H4 (cell line): ENCODE measurements at regions not wholly inside any gene's neighbourhood (a gene's known extent, or its start where the extent isn't known, plus 50 kb on each side); places are given as distances from the start of the nearest gene placed in this dataset.
"Not testable (repeated sequence)": the region's sequence is repeated elsewhere in the genome, so short reads cannot be mapped to it uniquely, and the experiment has no call there.

Source experiments
- DNase-seq: peaks from one replicate; pipeline ENCODE4 v3.0.0-alpha.2; 2015; ENCODE audit warnings: low spot score

DNA sequence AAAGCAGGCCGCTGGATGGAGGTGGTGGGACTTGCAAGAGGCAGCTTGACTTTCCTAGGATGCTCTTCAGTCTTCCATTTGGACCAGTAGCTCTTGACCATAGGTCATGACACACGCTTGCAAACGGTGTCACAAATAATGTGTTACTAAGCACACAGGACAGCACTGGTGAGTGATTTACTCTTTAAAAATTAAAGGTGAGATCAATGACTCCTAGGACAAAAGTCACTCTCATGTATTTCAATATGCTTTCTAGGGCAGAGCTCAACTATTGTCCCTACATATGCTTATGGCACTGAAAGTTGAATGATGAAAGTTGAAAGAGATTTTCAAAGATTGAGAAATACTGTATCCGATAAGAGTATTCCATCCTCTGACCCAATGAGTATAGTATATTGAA lies 496.7 kb downstream of the EBF1 start:
- no peak for DNase-seq

DNA sequence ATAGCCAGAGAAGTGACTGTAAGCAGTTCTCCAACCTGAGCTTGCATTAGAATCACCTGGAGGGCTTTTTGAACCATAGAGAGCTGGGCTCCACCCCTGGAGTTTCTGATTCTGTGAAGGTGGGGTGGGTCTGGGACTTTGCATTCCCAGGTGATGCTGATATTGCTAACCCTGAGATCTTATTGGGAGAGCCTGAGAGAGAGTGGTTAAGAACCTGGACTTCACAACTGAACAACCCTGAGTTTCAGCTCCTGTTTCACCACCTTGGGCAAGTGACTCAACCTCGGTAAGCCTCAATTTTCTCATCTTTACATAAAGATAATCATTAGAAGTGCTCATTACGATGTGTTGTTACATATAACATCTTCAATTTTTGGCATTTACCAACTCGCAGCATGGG lies 498.6 kb downstream of the EBF1 start:
- DNase-seq: no peak

GRCh38 chr5:158600679-158601078 lies 499.0 kb downstream of the EBF1 start:
- no peak for DNase-seq

- peak; percentile 54 for DNase-seq
Measured at GRCh38 chr5:158599157-158599556, 500.6 kb downstream of the EBF1 start.

- DNase-seq: no peak
Measured at GRCh38 chr5:158594595-158595242, 505.0 kb downstream of the EBF1 start.

DNA sequence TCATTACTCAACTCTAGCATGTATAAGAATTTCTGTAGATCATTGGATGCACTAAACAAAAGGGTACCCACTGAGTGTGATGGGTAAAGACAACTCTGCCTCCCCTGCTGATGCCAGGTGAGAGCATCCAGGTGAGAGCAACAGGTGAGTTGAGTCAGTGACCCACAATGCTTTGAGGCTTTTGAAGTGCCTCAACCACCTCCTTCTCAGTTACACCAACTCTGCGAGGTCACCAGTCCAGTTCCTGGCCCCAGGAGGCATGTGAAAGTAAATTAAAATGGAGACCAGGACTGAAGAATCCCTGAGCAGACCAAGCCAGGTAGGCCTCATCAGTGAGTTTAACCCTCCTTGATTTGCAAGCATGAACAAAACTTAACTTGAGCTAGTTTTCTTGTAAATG lies 505.8 kb downstream of the EBF1 start:
- DNase-seq: no peak

- DNase-seq: peak; percentile 23
Measured at GRCh38 chr5:158591301-158591863, 508.3 kb downstream of the EBF1 start.

DNA sequence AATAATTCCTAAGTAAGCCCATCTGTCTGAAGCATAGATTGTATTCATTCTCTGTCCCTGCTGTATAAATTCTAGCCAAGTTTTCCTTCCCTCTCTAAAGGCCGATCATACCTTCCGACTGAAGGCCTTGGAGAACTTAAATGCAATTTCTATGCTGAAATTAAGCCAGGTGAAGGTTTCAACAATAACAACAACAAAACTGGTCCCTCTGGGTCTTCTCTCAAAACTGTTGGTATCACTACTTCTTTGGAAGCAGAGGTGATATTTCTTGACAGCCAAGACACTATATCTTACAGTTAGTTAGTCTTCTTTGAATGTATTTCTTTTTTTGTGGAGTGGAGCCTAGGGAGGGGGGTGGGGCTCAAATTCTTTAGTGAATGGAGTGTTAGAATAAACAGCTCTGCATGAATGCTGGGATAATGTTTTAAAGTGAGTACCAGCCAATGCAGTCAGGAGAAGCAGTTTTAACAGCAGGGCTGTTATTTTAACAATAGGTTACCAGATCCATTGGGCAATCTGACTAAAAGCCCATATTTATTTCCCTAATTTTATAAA lies 508.9 kb downstream of the EBF1 start:
- no peak for DNase-seq

- DNase-seq: peak; percentile 25
Measured at GRCh38 chr5:158589939-158590338, 509.8 kb downstream of the EBF1 start.

DNA sequence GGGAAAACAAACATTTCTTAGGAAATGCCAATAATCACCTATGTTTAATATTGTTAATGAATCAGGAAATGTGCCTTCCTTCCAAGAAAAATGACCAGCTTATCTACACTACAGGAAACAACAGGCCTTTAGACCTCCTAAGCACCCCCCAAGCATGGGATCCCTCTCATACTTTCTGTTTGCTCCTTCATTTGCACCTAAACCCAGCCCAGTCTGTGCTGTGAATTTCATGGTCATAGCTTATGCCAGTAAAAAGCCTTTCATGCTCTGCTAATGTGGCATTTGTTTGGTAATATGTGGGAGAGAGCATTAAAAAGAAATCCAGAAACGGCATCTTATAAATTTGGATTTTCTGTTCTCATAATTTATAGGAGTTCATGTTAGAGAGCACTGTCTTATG lies 511.1 kb downstream of the EBF1 start:
- no peak for DNase-seq

- no peak for DNase-seq
Measured at GRCh38 chr5:158586054-158586453, 513.7 kb downstream of the EBF1 start.

DNA sequence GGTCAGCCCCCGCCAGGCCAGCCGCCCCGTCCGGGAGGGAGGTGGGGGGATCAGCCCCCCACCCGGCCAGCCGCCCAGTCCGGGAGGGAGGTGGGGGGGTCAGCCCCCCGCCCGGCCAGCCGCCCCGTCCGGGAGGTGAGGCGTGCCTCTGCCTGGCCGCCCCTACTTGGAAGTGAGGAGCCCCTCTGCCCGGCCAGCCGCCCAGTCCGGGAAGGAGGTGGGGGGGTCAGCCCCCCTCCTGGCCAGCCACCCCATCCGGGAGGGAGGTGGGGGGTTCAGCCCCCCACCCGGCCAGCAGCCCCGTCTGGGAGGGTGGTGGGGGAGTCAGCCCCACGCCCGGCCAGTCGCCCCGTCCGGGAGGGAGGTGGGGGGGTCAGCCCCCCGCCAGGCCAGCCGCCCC lies 517.0 kb downstream of the EBF1 start:
- not testable (repeated sequence) for DNase-seq

- no peak for DNase-seq
Measured at GRCh38 chr5:158573829-158574228, 525.9 kb downstream of the EBF1 start.

DNA sequence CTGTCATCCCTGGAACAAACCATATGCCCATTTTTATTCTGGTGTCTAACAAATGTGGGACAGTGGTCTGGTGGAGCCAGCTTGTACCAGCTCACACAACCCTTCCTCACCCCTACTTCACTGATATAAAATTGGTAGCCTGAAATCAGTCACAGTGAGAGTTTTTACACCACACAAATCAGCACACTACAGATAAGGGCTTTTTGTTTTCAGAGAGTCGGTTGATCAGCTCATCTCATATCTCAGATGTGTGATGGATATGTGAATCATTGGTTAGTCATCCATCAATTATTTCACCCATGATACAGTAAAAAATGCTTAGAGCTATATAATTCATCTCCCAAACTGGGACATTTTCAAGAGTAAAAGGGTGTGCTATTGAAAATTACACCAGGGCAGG lies 529.2 kb downstream of the EBF1 start:
- DNase-seq: no peak

GRCh38 chr5:158569534-158569933 lies 530.2 kb downstream of the EBF1 start:
- DNase-seq: no peak

GRCh38 chr5:158565017-158565789 lies 534.5 kb downstream of the EBF1 start:
- DNase-seq: no peak

DNA sequence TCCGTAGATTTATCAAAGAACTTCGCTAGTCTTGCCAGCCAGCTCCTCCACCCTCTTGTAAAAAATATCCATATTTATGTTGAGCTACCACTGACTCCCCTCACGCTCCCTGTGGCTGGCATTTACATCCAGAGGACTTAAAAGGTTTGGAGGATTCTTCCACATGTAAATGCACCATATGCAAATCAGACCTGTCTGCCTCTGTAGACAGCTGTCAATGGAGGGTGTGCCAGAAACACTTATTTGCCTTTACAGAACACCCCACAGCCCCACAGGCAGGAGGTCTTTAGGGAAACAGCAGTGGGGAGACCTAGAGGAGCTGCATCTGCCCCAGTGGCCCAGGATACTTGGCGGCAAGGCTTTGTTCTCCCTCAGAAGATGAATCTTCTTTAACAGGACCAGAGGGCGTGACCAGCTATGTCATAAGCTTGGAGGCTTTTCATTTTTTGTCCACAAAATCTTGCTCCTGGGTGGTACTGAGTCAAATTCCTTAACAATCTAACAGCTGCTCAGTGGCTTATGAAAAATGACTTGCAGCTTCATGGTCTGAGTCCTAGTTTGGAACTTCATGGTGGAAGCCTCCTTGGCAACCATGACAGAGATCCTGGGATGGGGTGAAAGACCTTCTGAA lies 535.8 kb downstream of the EBF1 start:
- no peak for DNase-seq

GRCh38 chr5:158561562-158562190 lies 538.0 kb downstream of the EBF1 start:
- DNase-seq: no peak

DNA sequence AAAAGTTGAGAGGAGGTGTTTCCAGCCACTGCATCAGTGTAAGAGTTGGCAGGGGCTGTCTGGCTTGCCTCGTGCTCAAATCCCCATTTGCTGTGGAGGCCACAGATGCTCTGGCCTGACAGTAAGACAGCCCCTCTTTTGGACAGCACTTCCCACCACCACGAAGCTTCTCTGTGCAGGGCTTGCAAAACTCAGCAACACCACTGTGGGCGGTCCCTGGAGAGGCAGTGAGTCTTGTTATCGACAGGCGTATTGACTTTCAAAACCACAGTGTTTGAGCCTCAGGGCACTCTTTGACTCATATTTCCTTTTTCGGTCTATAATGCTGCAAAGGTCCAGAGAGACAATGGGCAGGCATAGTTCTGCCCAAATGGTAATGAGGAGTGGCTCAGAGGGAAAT lies 539.5 kb downstream of the EBF1 start:
- DNase-seq: no peak

- no peak for DNase-seq
Measured at GRCh38 chr5:158559643-158560042, 540.1 kb downstream of the EBF1 start.

- DNase-seq: no peak
Measured at GRCh38 chr5:158559066-158559465, 540.6 kb downstream of the EBF1 start.

- DNase-seq: no peak
Measured at GRCh38 chr5:158553962-158554336, 545.8 kb downstream of the EBF1 start.
